Lower leg skin (tissue), 4 donors: ENCODE measurements at regions not wholly inside any gene's neighbourhood (a gene's known extent, or its start where the extent isn't known, plus 50 kb on each side); places are given as distances from the start of the nearest gene placed in this dataset.

ENCODE experiments used
- DNase-seq, 2 donors: peaks; one replicate each; pipeline ENCODE4 v3.0.0-alpha.2; 2019; ENCODE audit warnings: low spot score in 2 of 2
- H3K4me3 ChIP-seq: fragments of 200-600 bp; sonication (generic); 2 replicates; pipeline ENCODE4 v1.5.1; 2017; ENCODE audit warnings: mild to moderate bottlenecking, low read depth; ENCODE audit not compliant: poor library complexity, severe bottlenecking
- POLR2A ChIP-seq, 2 donors: fragments of 450-650 bp; IDR thresholded peaks; one replicate each; pipeline ENCODE4 v1.6.1; 2016 to 2017; ENCODE audit warnings: antibody characterized with exemption in 2 of 2, mild to moderate bottlenecking in 1 of 2, moderate library complexity in 1 of 2
- WGBS, 2 donors: methylation state at CpG; one replicate each; pipeline ENCODE4 v1.1.5; 2018; 5-methylcytosine and 5-hydroxymethylcytosine counted together
- intact Hi-C: fragments of 100-400 bp; cut with DNase I; formaldehyde crosslinking; loops from one replicate; pipeline ENCODE4 v1.15.0; 2023; ENCODE audit warnings: low total_unique reads
- TF ChIP-seq, protein P1 (sequence below), 3 donors: fragments of 450-650 bp; IDR thresholded peaks; one replicate each; pipeline ENCODE4 v1.5.1; 2016; ENCODE audit warnings: antibody characterized with exemption in 3 of 3, mild to moderate bottlenecking in 3 of 3, moderate library complexity in 2 of 3

DNA sequence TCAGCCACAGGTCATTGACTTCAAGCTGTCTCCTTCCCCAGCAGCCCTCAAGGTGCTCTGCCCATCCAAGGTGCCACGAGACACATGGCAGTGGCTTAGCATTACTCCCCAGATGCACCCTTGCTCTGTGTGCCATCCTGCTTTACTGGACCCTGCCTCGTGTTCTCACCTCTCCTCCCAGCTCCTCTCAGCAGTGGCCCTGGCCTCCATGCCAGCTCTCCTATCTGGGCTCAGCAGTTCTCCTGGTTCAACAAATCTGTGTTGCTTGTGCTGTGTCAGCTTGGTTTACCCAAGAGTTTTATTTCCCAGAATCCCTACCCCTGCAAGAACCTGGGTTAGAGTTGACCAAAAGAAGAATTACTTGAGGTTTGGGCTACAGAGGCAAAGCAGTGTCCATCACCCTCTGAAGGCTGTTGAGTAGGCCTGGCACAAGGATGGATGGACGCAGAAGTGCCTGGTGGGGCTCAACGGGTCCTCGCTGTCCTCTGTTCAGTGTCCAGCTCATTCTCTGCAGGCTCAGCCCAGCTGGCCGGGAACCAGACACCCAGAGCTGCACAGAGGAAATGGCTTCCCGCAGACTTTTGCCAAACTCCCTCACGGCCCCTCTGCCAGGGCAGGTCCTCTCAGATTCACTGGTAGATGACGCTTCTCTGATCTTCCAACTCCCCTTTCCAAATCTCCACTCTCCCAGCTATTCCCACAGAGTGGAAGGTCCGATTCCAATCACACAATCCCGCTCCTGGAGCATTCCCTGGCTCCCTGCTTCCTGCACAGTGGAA is 82.6 kb downstream of the FOXA2 start:
- WGBS, 2 donors = 84 to 88% methylated on average over 11 of the region's 11 CpGs
- TF ChIP-seq, protein P1, sequence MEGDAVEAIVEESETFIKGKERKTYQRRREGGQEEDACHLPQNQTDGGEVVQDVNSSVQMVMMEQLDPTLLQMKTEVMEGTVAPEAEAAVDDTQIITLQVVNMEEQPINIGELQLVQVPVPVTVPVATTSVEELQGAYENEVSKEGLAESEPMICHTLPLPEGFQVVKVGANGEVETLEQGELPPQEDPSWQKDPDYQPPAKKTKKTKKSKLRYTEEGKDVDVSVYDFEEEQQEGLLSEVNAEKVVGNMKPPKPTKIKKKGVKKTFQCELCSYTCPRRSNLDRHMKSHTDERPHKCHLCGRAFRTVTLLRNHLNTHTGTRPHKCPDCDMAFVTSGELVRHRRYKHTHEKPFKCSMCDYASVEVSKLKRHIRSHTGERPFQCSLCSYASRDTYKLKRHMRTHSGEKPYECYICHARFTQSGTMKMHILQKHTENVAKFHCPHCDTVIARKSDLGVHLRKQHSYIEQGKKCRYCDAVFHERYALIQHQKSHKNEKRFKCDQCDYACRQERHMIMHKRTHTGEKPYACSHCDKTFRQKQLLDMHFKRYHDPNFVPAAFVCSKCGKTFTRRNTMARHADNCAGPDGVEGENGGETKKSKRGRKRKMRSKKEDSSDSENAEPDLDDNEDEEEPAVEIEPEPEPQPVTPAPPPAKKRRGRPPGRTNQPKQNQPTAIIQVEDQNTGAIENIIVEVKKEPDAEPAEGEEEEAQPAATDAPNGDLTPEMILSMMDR (IDR thresholded peaks at IDR 0.05) = no peak

DNA sequence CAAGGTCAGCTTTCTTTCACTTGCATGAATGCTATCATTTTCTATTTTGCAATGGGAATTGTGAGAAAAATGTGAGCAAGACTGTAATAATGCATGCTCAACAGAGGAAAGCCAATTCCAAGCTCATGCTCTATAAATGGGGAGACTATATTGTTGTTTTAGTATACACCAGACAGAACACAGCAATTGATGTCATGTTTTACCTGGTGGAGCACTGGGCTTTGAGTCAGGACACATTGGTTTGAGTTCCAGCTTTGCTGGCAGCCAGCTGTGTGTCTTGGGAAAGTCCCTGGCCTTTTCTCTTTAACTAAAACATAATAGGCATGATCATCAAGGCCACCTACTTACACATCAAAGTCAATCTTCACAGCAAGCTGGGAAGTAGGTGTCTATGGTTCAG is 83.3 kb downstream of the FOXA2 start:
- DNase-seq = no peak
- intact Hi-C loops = no loop called here
- H3K4me3 ChIP-seq = no peak overlapping the region
- TF ChIP-seq POLR2A (IDR thresholded peaks at IDR 0.05) = no peak
- TF ChIP-seq, protein P1 (IDR thresholded peaks at IDR 0.05) = no peak

More for the DNA sequence above, 82.6 kb downstream of the FOXA2 start:
- no peak for DNase-seq
- no peak overlapping the region for H3K4me3 ChIP-seq
- intact Hi-C loops = no loop called here

DNA sequence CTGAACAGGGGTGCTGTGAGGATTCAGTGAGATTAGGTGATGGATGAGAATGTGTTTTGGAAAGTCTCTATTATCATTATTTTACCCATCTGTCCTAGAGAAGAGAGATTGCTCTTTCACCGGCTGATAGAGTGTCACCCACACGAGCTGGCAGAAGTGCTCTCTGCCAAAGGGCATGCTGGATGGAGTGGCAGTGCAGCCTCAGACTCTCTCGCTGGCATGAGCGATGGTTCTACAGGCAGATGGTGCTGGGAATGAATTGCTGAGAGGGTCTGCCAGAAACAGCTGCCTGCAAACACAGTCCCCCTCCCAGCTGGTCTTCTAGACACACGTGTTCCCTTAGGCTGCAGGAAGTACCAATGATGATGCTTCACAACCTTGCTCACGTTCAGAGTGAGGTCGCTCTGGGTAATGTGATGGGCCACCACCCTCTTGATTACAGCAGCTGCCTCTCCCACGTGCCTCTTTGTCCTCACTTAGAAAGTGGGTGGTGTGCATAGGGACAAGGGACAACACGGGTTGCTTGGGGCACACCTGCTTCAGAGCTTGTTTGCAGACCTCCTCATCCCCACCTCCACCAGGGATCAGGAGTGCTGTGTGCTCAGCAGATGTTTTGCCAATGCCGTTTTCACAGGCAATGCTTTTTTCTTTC is 84.7 kb downstream of the FOXA2 start:
- WGBS, 2 donors = 52 to 58% methylated on average over 10 of the region's 10 CpGs
- no peak overlapping the region for H3K4me3 ChIP-seq
- TF ChIP-seq, protein P1 (IDR thresholded peaks at IDR 0.05) = no peak
- TF ChIP-seq POLR2A (IDR thresholded peaks at IDR 0.05) = no peak
- no peak for DNase-seq
- intact Hi-C loops = no loop called here

DNA sequence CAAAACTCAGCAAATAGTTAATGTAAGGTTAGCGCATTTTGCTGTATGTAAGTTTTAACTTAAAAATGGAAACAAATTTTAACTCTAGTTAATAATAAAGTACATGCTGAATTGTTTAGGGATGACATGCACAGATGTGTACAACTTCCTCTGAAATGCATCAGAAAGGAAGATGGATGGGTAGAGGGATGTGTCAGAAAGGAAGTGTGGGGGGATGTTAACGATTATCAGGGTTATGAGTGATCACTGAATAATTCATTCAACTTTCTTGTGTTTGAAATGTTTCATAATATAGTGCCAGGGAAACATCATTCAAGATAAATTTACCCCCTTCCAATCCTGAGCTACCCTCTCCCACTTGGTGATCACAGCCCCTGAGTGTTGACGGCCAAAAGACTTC is 87.6 kb downstream of the FOXA2 start:
- intact Hi-C loops = no loop called here

DNA sequence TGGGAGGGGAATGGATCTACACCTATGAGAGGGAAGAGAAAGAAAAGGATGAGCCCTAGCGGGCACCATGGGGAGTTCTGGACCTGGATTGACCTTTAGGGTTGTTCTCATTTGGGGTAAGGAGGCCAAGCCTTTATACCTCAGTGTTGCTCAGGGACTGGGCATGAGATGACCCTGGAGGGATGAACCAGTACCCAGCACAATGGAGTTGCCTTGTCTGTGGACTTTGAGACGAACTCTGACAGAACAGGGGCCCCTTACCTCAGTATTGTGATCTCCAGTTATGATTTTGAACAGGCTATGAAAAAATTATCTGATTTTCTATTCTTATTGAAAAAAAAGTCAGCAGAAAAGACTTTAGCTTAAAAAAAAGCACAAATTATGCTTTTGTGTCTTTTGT is 88.6 kb downstream of the FOXA2 start:
- no peak overlapping the region for H3K4me3 ChIP-seq
- DNase-seq = no peak
- TF ChIP-seq, protein P1 (IDR thresholded peaks at IDR 0.05) = no peak
- no peak for TF ChIP-seq POLR2A (IDR thresholded peaks at IDR 0.05)
- intact Hi-C loops = no loop called here
- 82 to 84% methylated on average over 2 of the region's 2 CpGs for WGBS, 2 donors

More for the DNA sequence above, 87.6 kb downstream of the FOXA2 start:
- DNase-seq = no peak
- WGBS, 2 donors = 44 to 61% methylated on average over 3 of the region's 3 CpGs
- no peak overlapping the region for H3K4me3 ChIP-seq
- no peak for TF ChIP-seq POLR2A (IDR thresholded peaks at IDR 0.05)
- TF ChIP-seq, protein P1 (IDR thresholded peaks at IDR 0.05) = no peak
